Psoas muscle (tissue), 7 donors: ENCODE measurements at regions not wholly inside any gene's neighbourhood (a gene's known extent, or its start where the extent isn't known, plus 50 kb on each side); places are given as distances from the start of the nearest gene placed in this dataset.

Experiments
- ATAC-seq, 4 donors: fragments of 200-7000 bp; cut with Tn5 transposase; one replicate each; pipeline ENCODE4 v1.9.1; 2020; ENCODE audit warnings: moderate library complexity in 3 of 4, mild to moderate bottlenecking in 2 of 4
- DNase-seq, 2 donors: peaks; one replicate each; pipeline ENCODE4 v3.0.0-alpha.2; 2020
- H3K27ac ChIP-seq: fragments of 200-600 bp; one replicate; pipeline ENCODE4 v1.8.0; 2022
- H3K27me3 ChIP-seq, 3 donors: fragments of 200-600 bp in 1 of 3; one replicate each; pipeline versions ENCODE4 v1.6.1 to v1.8.0; 2013 to 2022; ENCODE audit warnings: low read length in 2 of 3, mild to moderate bottlenecking in 2 of 3, moderate library complexity in 1 of 3; ENCODE audit not compliant: insufficient read depth in 3 of 3
- H3K36me3 ChIP-seq, 2 donors: fragments of 200-600 bp in 1 of 2; one replicate each; pipeline versions ENCODE4 v1.6.1 to v1.8.0; 2013 to 2022; ENCODE audit warnings: low read depth in 1 of 2, mild to moderate bottlenecking in 1 of 2, moderate library complexity in 1 of 2; ENCODE audit not compliant: insufficient read depth in 1 of 2
- H3K4me1 ChIP-seq: fragments of 200-600 bp; one replicate; pipeline ENCODE4 v1.8.0; 2022
- H3K4me3 ChIP-seq: fragments of 200-600 bp; one replicate; pipeline ENCODE4 v1.8.0; 2022; ENCODE audit warnings: mild to moderate bottlenecking
- H3K9me3 ChIP-seq: fragments of 200-600 bp; one replicate; pipeline ENCODE4 v1.8.0; 2022
- WGBS, 3 donors: extraction: QIAGEN DNeasy Blood & Tissue Kit; methylation state at CpG; one replicate each; pipeline versions ENCODE4 v1.1.6 to v1.1.7; 2013; 5-methylcytosine and 5-hydroxymethylcytosine counted together
- intact Hi-C, 2 donors: fragments of 100-400 bp; cut with DNase I; formaldehyde crosslinking; loops; one replicate each; pipeline versions ENCODE4 v1.11.0 to v1.14.2; 2022
- TF ChIP-seq, protein P1 (sequence below): fragments of 200-600 bp; IDR thresholded peaks from one replicate; pipeline ENCODE4 v1.8.0; 2022; ENCODE audit warnings: antibody characterized with exemption
- donor health status: healthy with polysubstance abuse.
- donor health status: DM: no; HTN: no; CAD: no; lungs with moderate emphysema.
- donor health status: Bipolar disorder and iron deficiency.
- donor health status: healthy.
- donor health status: DM: yes; HTN: yes; CAD: no.
- donor health status: DM: no; HTN: no; CAD: no.
- donor health status: DM: yes; HTN: yes; CAD: no.

- DNase-seq (no peak), ATAC-seq (no peak)
- Histone ChIP-seq H3K4me3 (no peak overlapping the region), H3K27ac (no peak overlapping the region), H3K9me3 (no peaks in the 10 kb centered on the region), H3K27me3 (no peaks in the 10 kb centered on the region), H3K4me1 (peaks cover 3% of the 10 kb centered on the region), H3K36me3 (no peaks in the 10 kb centered on the region)
- WGBS, 3 donors, result 84 to 89% (median 86%) methylated on average over 6 of the region's 6 CpGs
- TF ChIP-seq, protein P1, sequence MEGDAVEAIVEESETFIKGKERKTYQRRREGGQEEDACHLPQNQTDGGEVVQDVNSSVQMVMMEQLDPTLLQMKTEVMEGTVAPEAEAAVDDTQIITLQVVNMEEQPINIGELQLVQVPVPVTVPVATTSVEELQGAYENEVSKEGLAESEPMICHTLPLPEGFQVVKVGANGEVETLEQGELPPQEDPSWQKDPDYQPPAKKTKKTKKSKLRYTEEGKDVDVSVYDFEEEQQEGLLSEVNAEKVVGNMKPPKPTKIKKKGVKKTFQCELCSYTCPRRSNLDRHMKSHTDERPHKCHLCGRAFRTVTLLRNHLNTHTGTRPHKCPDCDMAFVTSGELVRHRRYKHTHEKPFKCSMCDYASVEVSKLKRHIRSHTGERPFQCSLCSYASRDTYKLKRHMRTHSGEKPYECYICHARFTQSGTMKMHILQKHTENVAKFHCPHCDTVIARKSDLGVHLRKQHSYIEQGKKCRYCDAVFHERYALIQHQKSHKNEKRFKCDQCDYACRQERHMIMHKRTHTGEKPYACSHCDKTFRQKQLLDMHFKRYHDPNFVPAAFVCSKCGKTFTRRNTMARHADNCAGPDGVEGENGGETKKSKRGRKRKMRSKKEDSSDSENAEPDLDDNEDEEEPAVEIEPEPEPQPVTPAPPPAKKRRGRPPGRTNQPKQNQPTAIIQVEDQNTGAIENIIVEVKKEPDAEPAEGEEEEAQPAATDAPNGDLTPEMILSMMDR, result no peak
- intact Hi-C loops, result no loop called here
Observed at GRCh38 chr6:3900744-3901336, 51.7 kb downstream of the FAM50B start.

GRCh38 chr6:3902871-3903648, 53.9 kb downstream of the FAM50B start:
- H3K27me3 ChIP-seq, result no peaks in the 10 kb centered on the region
- peak overlapping the region; percentile 87 for H3K27ac ChIP-seq
- peaks cover 21% of the 10 kb centered on the region for H3K4me1 ChIP-seq
- 75 to 80% (median 79%) methylated on average over 10 of the region's 10 CpGs for WGBS, 3 donors
- no peaks in the 10 kb centered on the region for H3K36me3 ChIP-seq
- ATAC-seq, result no peak
- TF ChIP-seq, protein P1, result no peak
- intact Hi-C loops, result no loop called here
- H3K4me3 ChIP-seq, result no peak overlapping the region
- H3K9me3 ChIP-seq, result no peaks in the 10 kb centered on the region
- DNase-seq, result no peak

GRCh38 chr6:3904518-3904917, 55.3 kb downstream of the FAM50B start:
- TF ChIP-seq, protein P1, result no peak
- no peak for DNase-seq
- Histone ChIP-seq H3K27ac (peak overlapping the region; percentile 87), H3K4me1 (peaks cover 35% of the 10 kb centered on the region), H3K36me3 (no peaks in the 10 kb centered on the region), H3K9me3 (no peaks in the 10 kb centered on the region), H3K27me3 (no peaks in the 10 kb centered on the region), H3K4me3 (peak overlapping the region; percentile 53)
- no peak for ATAC-seq
- intact Hi-C loops, result no loop called here
- 33 to 65% (median 42%) methylated on average over 3 of the region's 3 CpGs for WGBS, 3 donors

DNA sequence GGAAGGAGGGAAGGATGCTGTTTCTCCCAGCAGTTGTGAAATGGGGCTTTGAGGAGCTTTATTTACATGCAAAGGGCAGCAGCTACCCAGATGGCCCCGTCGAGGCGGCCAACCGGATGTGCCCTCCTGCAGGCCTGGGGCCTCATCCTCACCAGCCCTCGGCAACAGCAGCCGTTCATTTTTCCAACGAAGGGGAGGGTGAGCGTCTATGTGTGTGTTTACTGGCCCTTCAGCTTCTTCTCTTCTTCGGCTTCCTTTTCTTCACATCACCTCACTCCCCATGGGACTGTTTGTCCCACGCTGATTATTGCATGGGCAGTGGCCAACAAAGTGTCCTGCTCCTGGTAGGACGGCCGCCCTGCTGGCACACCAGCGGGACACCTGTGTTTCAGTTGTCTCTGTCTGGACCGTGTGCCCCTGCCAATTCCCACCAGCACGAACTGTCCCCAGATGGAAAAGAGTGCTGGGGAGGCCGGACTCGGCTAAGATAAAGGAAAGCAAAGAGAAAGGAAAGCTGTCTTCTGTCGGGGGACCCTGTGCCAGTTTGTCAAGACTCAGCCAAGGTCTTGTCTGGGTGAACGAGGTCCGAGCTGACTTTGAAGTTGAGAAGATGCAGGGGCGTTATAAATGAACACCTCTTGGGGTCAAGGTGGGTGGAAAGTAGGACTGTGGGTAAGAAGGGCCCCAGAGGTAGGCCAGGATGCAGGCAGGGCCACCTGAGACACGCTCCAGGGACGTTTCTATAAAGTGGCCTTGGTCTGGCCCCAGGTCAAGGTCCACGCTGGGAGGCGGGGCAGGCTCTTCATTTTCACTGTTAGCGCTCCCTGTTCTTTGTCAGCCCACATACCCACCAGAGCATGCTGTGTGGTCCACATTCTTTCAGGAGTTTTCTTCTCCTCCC, 57.0 kb downstream of the FAM50B start:
- Histone ChIP-seq H3K27ac (peak overlapping the region; percentile 87), H3K9me3 (no peaks in the 10 kb centered on the region), H3K36me3 (no peaks in the 10 kb centered on the region), H3K27me3 (no peaks in the 10 kb centered on the region), H3K4me3 (peak overlapping the region; percentile 53), H3K4me1 (peaks cover 46% of the 10 kb centered on the region)
- intact Hi-C loops, result no loop called here
- DNase-seq, result peak; percentile 75 to 94
- TF ChIP-seq, protein P1, result no peak
- WGBS, 3 donors, result 25 to 31% (median 27%) methylated on average over 25 to 26 of the region's 26 CpGs
- peak; percentile 88 to 94 (median 94) for ATAC-seq
